ENCODE measurements at regions not wholly inside any gene's neighbourhood (a gene's known extent, or its start where the extent isn't known, plus 50 kb on each side); places are given as distances from the start of the nearest gene placed in this dataset.

DNA sequence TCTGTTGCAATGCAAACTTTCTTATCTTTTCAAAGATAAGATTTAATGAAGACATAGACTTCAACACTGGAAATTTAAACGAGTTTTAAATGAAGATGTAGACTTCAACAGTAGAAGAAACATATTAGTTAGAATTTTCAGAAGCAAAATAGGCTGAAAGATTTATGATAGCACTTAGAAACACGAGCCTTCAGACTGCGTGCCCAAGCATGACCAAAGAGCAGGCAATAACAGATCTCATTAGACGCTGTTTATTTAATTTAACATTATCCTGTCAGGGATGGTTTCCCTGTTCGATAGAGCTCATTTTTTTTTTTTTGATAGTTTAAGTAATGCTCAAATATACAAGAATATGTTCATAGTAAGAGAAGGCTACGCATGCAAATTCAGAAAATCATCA, 604.7 kb upstream of the SOX9 start:
- Histone ChIP-seq H3K4me3 (ENCODE audit: insufficient read depth, low read depth, low read length) (no peak overlapping the region), H3K27ac (ENCODE audit: insufficient read depth, low read depth, low read length, poor library complexity, severe bottlenecking) (no peak overlapping the region), H3K9me3 (ENCODE audit: control insufficient read depth, low read length) (no peaks in the 10 kb centered on the region), H3K27me3 (ENCODE audit: control insufficient read depth, insufficient read depth, low read length, poor library complexity, severe bottlenecking) (no peaks in the 10 kb centered on the region), H3K4me1 (ENCODE audit: control insufficient read depth, insufficient read depth, low read length) (no peaks in the 10 kb centered on the region), H3K36me3 (ENCODE audit: control insufficient read depth, insufficient read depth, low read length) (no peaks in the 10 kb centered on the region)
- WGBS, 2 experiments, result 96 to 98% methylated on average over 4 to 5 of the region's 6 CpGs

DNA sequence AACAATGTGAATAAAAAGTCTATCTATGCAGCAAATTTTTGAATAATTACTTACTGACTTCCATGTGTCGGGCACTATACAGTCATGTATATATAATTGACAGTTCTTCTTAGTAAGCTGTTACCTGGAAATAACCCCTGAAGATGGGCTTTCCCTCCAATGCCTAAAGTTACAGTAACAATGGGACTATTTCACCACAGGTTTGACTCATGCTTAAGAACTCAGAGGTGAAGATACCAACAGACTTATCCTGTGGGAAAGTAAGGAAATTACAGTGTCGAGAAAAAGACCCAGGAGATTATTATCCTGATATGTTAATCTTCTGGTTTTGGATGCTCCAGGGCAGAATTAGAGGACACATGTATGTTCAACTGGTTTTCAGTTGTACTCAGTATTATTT, 601.5 kb upstream of the SOX9 start:
- Histone ChIP-seq H3K27me3 (ENCODE audit: control insufficient read depth, insufficient read depth, low read length, poor library complexity, severe bottlenecking) (no peaks in the 10 kb centered on the region), H3K36me3 (ENCODE audit: control insufficient read depth, insufficient read depth, low read length) (no peaks in the 10 kb centered on the region), H3K9me3 (ENCODE audit: control insufficient read depth, low read length) (no peaks in the 10 kb centered on the region), H3K4me1 (ENCODE audit: control insufficient read depth, insufficient read depth, low read length) (no peaks in the 10 kb centered on the region), H3K4me3 (ENCODE audit: insufficient read depth, low read depth, low read length) (no peak overlapping the region), H3K27ac (ENCODE audit: insufficient read depth, low read depth, low read length, poor library complexity, severe bottlenecking) (no peak overlapping the region)
- WGBS, 2 experiments, result 96 to 100% methylated on average over 1 to 2 of the region's 2 CpGs

DNA sequence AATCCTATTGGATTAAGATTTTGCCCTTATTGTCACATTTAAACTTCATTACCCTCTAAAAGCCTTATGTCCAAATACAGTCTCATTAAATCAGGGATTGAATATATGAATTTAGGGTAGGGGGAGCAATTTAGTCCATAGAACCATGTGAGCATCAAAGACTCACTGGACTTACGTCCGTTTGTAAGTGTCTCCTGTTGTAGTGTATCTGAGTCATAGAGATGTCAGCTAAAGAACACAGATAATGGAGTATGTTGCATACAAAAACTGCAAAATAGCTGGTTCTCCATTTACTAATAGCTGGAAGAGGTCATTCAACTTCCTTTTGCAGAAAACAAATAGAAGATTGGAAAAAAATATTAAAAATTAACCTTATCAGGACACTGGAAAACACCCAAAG, 599.1 kb upstream of the SOX9 start:
- Histone ChIP-seq H3K36me3 (ENCODE audit: control insufficient read depth, insufficient read depth, low read length) (no peaks in the 10 kb centered on the region), H3K4me1 (ENCODE audit: control insufficient read depth, insufficient read depth, low read length) (no peaks in the 10 kb centered on the region), H3K4me3 (ENCODE audit: insufficient read depth, low read depth, low read length) (no peak overlapping the region), H3K27ac (ENCODE audit: insufficient read depth, low read depth, low read length, poor library complexity, severe bottlenecking) (no peak overlapping the region), H3K27me3 (ENCODE audit: control insufficient read depth, insufficient read depth, low read length, poor library complexity, severe bottlenecking) (no peaks in the 10 kb centered on the region), H3K9me3 (ENCODE audit: control insufficient read depth, low read length) (no peaks in the 10 kb centered on the region)
- WGBS, 2 experiments, result 93 to 97% methylated on average over 2 of the region's 2 CpGs

DNA sequence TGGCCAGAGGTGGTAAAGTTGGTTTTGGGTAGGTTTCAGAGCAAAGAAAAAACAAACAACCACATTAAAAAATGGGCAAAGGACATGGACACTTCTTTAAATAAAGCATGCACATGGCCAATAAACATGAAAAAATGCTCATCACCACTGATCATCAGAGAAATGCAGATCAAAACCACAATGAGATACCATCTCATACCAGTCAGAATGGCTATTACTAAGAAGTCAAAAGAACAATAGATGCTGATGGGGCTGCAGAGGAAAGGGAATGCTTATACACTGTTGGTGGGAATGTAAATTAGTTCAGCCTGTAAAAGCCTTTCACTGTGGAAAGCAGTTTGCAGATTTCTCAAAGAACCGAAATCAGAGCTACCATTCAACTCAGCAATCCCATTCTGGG, 598.4 kb upstream of the SOX9 start:
- Histone ChIP-seq H3K9me3 (ENCODE audit: control insufficient read depth, low read length) (no peaks in the 10 kb centered on the region), H3K27me3 (ENCODE audit: control insufficient read depth, insufficient read depth, low read length, poor library complexity, severe bottlenecking) (no peaks in the 10 kb centered on the region), H3K27ac (ENCODE audit: insufficient read depth, low read depth, low read length, poor library complexity, severe bottlenecking) (no peak overlapping the region), H3K36me3 (ENCODE audit: control insufficient read depth, insufficient read depth, low read length) (no peaks in the 10 kb centered on the region), H3K4me1 (ENCODE audit: control insufficient read depth, insufficient read depth, low read length) (no peaks in the 10 kb centered on the region), H3K4me3 (ENCODE audit: insufficient read depth, low read depth, low read length) (no peak overlapping the region)
- WGBS, 2 experiments, result 47 to 48% methylated on average over 1 of the region's 1 CpG

DNA sequence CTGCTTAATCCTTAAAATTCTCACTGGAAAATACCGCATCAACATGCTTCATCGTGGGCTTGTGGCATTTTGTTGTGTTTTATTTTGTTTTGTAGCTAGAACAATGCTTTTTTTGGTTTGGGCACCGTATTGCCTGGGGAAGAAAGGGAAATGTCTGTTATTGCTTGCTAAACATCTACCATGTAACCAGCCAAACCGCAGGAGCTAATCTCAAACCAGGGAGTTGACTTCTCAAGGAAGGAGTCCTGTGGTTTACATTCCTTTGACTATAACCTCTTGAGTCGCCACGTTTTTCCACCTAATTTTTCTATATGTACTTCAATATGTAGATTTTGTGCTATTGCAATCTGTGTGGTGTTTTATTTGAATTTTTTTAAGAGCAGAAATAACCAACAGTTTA, 593.5 kb upstream of the SOX9 start:
- H3K4me3 ChIP-seq (ENCODE audit: insufficient read depth, low read depth, low read length), result no peak overlapping the region
- no peak overlapping the region for H3K27ac ChIP-seq (ENCODE audit: insufficient read depth, low read depth, low read length, poor library complexity, severe bottlenecking)
- H3K36me3 ChIP-seq (ENCODE audit: control insufficient read depth, insufficient read depth, low read length), result no peaks in the 10 kb centered on the region
- no peaks in the 10 kb centered on the region for H3K9me3 ChIP-seq (ENCODE audit: control insufficient read depth, low read length)
- WGBS, 2 experiments, result 87 to 90% methylated on average over 6 of the region's 6 CpGs
- H3K4me1 ChIP-seq (ENCODE audit: control insufficient read depth, insufficient read depth, low read length), result no peaks in the 10 kb centered on the region
- no peaks in the 10 kb centered on the region for H3K27me3 ChIP-seq (ENCODE audit: control insufficient read depth, insufficient read depth, low read length, poor library complexity, severe bottlenecking)

DNA sequence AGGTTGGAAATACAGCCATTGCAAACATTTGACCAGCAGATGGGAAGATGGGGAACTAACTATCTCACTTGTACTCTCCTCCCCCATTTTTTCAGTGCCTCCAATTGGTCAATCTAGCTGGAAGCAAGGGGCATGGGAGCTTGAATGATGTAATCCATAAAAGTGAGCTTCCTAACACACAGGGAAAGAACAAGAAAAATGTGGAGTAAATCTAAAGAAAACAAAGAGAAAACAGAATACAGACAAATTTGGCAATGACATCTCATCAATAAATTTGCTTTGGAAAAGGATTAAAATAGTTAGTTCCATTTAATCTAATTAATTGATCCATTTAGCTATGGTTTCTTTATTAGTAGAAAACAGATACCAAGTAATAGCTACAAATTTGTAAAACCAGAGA, 592.6 kb upstream of the SOX9 start:
- Histone ChIP-seq H3K27me3 (ENCODE audit: control insufficient read depth, insufficient read depth, low read length, poor library complexity, severe bottlenecking) (no peaks in the 10 kb centered on the region), H3K27ac (ENCODE audit: insufficient read depth, low read depth, low read length, poor library complexity, severe bottlenecking) (no peak overlapping the region), H3K36me3 (ENCODE audit: control insufficient read depth, insufficient read depth, low read length) (no peaks in the 10 kb centered on the region), H3K4me3 (ENCODE audit: insufficient read depth, low read depth, low read length) (no peak overlapping the region), H3K4me1 (ENCODE audit: control insufficient read depth, insufficient read depth, low read length) (no peaks in the 10 kb centered on the region), H3K9me3 (ENCODE audit: control insufficient read depth, low read length) (no peaks in the 10 kb centered on the region)

DNA sequence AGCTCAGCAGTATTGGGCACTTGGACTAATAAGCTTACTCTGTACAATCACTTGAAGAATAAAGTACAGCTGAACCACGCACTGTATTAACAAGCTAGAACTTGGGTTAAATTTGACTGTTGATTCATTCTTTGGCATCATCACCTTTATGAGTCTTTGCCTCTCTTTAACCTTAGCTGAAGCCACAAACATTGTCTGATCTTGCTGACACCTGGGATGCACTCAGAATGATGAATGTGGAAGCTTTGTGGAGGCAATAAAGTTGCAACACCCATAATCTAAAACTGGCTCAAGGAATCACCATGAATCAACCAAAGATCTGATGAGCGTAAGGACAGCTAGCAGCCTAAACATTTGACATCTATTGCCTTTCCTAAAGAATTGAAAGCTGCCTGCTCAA, 590.6 kb upstream of the SOX9 start:
- H3K27ac ChIP-seq (ENCODE audit: insufficient read depth, low read depth, low read length, poor library complexity, severe bottlenecking), result no peak overlapping the region
- no peaks in the 10 kb centered on the region for H3K36me3 ChIP-seq (ENCODE audit: control insufficient read depth, insufficient read depth, low read length)
- no peaks in the 10 kb centered on the region for H3K9me3 ChIP-seq (ENCODE audit: control insufficient read depth, low read length)
- WGBS, 2 experiments, result 87 to 95% methylated on average over 2 of the region's 2 CpGs
- no peaks in the 10 kb centered on the region for H3K27me3 ChIP-seq (ENCODE audit: control insufficient read depth, insufficient read depth, low read length, poor library complexity, severe bottlenecking)
- no peak overlapping the region for H3K4me3 ChIP-seq (ENCODE audit: insufficient read depth, low read depth, low read length)
- no peaks in the 10 kb centered on the region for H3K4me1 ChIP-seq (ENCODE audit: control insufficient read depth, insufficient read depth, low read length)

DNA sequence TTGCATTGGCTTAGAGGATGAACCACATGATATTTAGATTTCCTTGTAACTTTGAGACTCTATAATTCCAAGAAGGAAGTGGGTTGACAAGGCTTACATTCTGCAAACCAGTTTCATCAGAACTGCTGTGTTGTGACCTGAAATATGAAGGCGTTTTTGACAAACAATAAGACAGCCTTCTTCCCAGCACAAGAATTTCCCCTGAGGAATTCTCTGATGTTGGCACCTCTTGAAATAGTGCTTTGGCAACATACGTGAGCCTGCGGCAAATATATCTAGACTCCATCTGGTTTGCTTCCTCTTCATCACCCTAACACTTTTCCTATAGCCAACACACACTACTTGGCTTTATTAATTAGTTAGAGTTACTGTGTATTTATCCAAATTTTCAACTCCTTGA, 585.5 kb upstream of the SOX9 start:
- no peak overlapping the region for H3K27ac ChIP-seq (ENCODE audit: insufficient read depth, low read depth, low read length, poor library complexity, severe bottlenecking)
- no peak overlapping the region for H3K4me3 ChIP-seq (ENCODE audit: insufficient read depth, low read depth, low read length)
- no peaks in the 10 kb centered on the region for H3K4me1 ChIP-seq (ENCODE audit: control insufficient read depth, insufficient read depth, low read length)
- H3K27me3 ChIP-seq (ENCODE audit: control insufficient read depth, insufficient read depth, low read length, poor library complexity, severe bottlenecking), result no peaks in the 10 kb centered on the region
- no peaks in the 10 kb centered on the region for H3K9me3 ChIP-seq (ENCODE audit: control insufficient read depth, low read length)
- no peaks in the 10 kb centered on the region for H3K36me3 ChIP-seq (ENCODE audit: control insufficient read depth, insufficient read depth, low read length)
- WGBS, 2 experiments, result 90 to 95% methylated on average over 3 of the region's 3 CpGs

DNA sequence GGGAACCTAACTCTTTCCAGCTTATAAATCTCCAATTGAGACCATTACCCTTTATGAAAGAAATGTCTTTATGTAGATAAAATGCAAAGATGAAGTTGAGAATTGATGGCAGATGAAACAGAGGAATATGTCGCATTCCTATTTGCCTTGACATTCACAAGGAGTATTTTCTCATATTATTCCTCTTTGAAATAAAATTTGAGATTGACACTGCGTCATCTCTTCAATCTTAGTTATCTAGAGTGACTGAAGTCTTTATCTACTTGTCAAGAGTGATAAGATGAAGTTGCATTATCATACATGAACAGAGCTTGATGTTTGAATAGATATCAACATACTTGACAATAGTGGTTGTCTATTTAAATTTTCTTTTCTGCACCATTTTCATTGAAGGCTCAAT, 574.4 kb upstream of the SOX9 start:
- no peaks in the 10 kb centered on the region for H3K27me3 ChIP-seq (ENCODE audit: control insufficient read depth, insufficient read depth, low read length, poor library complexity, severe bottlenecking)
- H3K4me3 ChIP-seq (ENCODE audit: insufficient read depth, low read depth, low read length), result no peak overlapping the region
- no peaks in the 10 kb centered on the region for H3K4me1 ChIP-seq (ENCODE audit: control insufficient read depth, insufficient read depth, low read length)
- no peaks in the 10 kb centered on the region for H3K36me3 ChIP-seq (ENCODE audit: control insufficient read depth, insufficient read depth, low read length)
- WGBS, 2 experiments, result 100% methylated on average over 1 of the region's 2 CpGs; no CpG with 5 or more reads in 1 of the 2 experiments
- no peaks in the 10 kb centered on the region for H3K9me3 ChIP-seq (ENCODE audit: control insufficient read depth, low read length)
- no peak overlapping the region for H3K27ac ChIP-seq (ENCODE audit: insufficient read depth, low read depth, low read length, poor library complexity, severe bottlenecking)

DNA sequence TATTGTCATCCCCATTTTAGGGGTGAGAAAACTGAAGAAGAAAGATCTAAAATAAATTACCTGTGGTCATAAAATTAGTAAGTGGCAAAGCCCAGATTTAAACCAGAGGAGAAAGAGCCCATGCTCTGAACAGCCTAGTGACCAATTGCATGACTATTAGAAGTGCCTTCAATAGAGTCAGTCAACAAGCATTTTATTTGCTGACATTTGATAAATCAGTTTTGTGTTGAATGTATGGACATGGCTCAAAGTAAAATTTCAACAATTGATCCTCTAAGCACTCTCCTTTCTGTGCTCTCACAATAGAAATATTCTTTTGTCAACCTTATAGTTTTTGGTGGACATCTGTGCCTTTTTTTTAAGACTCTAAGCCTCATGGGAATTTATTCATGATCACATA, 572.9 kb upstream of the SOX9 start:
- H3K27me3 ChIP-seq (ENCODE audit: control insufficient read depth, insufficient read depth, low read length, poor library complexity, severe bottlenecking), result no peaks in the 10 kb centered on the region
- no peaks in the 10 kb centered on the region for H3K9me3 ChIP-seq (ENCODE audit: control insufficient read depth, low read length)
- no peaks in the 10 kb centered on the region for H3K4me1 ChIP-seq (ENCODE audit: control insufficient read depth, insufficient read depth, low read length)
- no peak overlapping the region for H3K27ac ChIP-seq (ENCODE audit: insufficient read depth, low read depth, low read length, poor library complexity, severe bottlenecking)
- no peak overlapping the region for H3K4me3 ChIP-seq (ENCODE audit: insufficient read depth, low read depth, low read length)
- H3K36me3 ChIP-seq (ENCODE audit: control insufficient read depth, insufficient read depth, low read length), result no peaks in the 10 kb centered on the region

DNA sequence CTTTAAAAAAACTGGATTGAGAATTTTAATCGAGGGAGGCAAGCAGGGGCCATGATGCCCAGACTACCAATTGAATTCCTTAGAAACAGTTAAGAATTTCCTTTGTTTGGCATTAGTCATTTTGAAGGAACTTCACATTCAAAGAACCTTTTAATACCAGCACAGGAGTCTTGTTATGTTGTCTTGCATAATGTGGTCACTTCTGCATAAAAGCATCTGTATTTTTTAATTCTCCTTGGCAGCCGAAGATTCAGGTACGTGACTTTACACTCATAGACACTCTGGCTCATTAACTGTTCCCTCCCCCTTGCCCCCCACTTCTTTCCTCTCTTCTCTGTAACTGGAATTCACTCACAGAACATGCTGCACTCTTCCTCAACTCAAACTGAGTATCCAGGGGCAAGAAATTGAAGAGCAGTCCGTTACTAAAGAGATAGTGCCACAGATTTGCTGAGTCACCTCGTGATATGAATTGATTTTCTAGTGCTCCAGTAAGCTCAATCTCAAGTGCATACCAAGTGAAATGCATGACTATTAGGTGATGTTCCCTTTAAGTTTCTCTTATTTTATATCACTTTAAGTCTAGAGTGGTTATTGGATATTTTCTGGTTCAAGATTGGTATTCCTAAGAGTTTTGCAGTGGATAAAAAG, 572.2 kb upstream of the SOX9 start:
- 93 to 95% methylated on average over 5 of the region's 5 CpGs for WGBS, 2 experiments
- Histone ChIP-seq H3K4me1 (ENCODE audit: control insufficient read depth, insufficient read depth, low read length) (no peaks in the 10 kb centered on the region), H3K4me3 (ENCODE audit: insufficient read depth, low read depth, low read length) (no peak overlapping the region), H3K9me3 (ENCODE audit: control insufficient read depth, low read length) (no peaks in the 10 kb centered on the region), H3K36me3 (ENCODE audit: control insufficient read depth, insufficient read depth, low read length) (no peaks in the 10 kb centered on the region), H3K27ac (ENCODE audit: insufficient read depth, low read depth, low read length, poor library complexity, severe bottlenecking) (no peak overlapping the region), H3K27me3 (ENCODE audit: control insufficient read depth, insufficient read depth, low read length, poor library complexity, severe bottlenecking) (no peaks in the 10 kb centered on the region)

Measured in ectodermal cell (in vitro differentiated cells).